GM21825 (cell line): ENCODE measurements at regions not wholly inside any gene's neighbourhood (a gene's known extent, or its start where the extent isn't known, plus 50 kb on each side); places are given as distances from the start of the nearest gene placed in this dataset.

Source experiments
- ATAC-seq: cut with Tn5 transposase; IDR thresholded peaks from one replicate; pipeline ENCODE4 v1.9.1; 2021; ENCODE audit warnings: mild to moderate bottlenecking, moderate library complexity; ENCODE audit not compliant: unreplicated experiment

DNA sequence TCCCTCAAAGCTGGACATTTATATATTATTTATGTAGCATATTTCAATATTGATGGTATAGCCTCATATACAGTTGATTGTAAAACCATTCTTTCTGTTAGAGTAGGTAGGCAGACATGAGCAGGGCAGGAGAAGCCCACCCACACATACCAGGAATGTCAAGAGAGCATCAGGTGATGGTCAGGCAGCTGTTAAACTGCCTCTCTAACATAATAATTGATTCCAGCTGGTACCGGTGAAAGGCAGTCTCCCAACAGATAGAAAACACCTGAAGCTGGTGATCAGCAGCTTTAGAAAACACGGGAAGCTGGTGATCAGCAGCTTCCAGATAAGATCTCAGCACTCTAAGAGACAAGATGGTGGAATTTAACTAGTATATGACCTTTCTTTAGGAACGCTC lies 132.9 kb downstream of the SLITRK6 start:
- no peak for ATAC-seq

DNA sequence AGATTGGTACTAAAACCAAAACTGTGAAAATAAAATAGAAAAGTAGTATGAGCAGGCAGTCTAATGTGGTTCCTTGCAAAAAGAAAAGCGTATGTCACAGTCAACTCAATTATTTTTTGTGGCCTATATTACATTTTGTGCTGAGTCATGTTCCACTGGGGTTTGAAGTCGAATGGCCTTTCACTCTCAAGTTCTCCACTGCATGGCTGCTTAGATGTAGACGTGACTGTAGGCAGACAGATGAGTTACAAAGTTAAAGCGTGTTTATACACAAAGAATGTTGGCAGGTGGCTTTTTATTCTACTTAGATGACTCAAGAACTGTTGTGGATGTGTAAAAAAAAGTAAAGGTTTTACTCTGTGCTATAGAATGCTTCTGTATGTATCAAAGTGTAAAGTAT lies 133.9 kb downstream of the SLITRK6 start:
- ATAC-seq = no peak

DNA sequence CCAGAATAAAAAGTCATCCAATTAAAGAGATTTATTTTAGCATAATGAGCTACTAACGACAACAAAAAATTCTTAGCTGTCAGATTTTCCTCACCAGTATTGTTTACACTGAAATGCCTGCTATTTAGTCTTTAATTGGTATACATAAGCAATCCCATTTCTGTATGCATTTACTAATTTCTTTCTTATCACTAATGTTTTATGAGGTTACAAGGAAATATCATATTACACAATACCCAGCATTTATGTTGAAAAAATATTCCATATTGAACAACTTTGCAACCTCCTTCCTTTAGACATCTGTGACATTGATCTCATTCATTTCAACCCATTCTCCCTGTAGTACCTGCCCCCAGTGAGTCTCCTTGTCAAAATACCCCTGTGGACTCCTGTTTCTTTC lies 135.4 kb downstream of the SLITRK6 start:
- no peak for ATAC-seq

DNA sequence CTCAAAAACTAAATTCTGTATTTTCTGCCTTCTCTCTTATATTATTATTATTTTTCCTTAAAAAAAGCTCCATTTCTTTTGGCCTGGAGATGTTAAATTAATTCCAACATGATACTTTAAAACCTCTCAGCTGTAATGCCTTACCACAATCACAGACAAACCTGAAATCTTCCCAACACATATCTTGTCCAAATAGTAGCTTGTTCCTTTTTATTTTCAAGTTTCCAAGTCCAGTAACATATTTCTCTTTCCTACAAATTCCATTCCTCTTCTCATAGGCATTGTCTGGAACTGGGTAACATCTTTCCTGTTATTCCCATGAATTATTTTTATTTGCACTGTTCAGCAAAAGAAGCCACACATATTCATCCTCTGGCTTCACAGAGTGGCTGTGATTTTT lies 137.0 kb downstream of the SLITRK6 start:
- no peak for ATAC-seq

DNA sequence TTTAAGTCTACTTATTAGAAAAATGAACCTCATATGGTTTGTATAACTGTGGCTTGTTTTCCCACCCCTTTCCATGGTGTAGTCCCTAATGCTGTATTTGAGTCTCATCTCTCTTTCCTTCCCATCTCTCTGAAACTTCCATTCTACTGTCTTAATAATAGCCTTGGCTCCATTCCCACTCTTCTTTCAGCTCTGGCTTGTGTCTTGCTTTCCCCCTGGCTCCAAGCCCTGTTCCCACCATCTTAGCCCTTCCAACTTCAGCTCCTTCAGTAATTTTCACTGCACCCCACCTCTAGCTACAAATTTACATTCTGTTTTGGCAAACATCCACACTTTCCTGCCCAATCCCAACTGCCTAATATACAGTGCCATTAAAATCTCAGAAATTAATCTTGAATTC lies 137.5 kb downstream of the SLITRK6 start:
- no peak for ATAC-seq

DNA sequence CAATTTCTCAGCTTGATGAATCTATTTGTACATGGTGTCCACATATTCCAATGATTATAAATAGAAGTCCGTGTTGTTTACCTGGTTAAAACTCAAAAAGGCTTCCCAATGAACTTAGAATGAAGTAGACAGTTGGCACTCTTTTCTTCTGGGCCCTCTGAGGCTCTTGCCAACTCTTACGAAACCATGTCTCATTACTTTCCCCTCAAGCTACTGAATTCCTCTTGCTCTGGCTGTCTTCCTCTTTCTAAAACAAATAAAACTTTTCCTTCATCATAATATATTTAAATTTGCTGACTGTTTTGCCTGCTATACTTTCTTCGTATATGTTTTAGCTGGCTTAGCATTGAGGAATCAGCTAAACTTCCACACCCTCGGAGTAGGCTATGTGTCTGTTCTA lies 139.7 kb downstream of the SLITRK6 start:
- ATAC-seq = no peak

DNA sequence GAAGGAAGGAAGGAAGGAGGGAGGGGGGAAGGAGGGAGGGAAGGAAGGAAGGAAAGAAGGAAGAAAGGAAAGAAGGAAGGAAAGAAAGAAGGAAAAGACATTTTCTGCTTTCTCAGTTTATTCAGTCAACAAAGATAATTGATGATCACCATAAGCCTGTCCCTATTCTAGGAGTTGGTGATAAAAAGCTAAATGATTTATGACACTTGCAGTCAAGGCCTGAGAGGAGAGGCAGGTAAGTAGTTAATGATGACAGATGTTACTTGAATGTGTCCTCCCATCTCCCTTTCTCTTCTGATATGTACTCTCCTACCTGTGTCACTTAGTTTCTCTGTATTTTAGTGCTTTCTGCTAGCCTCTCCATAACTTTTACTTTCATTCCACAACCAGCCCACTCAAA lies 141.3 kb downstream of the SLITRK6 start:
- ATAC-seq = no peak

DNA sequence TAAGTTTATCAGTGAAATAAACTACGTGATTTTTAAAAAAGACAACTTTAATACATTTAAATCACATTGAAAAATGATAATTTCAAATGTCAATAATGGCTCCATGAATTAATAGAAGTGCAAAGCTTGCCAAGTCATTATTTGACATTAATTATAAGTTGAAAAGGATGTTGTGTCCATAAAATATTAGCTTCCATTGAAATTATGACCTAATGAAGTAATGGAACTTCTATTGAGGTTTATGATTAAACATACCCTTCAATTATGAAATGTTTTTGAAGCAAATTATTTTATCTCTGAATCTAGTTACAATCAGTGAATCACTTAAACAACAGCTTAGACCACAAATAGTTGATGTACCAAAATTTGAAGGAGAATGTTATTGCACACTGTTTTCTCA lies 144.2 kb downstream of the SLITRK6 start:
- ATAC-seq = no peak

DNA sequence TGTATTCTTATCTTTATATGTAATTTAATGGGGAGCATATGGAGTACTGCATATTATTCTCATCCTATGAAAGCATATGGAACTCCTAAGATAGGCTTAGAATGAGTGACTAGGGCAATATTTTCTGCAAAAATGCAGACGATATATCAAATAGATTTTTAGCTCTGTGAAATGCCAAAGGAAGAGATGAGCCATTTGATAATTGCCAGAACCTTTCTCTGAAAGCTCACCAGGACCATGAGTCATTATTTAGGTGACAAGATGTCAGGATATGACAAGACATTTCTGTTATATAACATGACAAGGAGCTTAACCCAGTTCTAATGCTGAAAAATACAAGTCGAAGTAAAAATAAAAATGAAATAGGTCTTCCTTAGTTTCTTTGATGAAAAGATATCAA lies 145.0 kb downstream of the SLITRK6 start:
- no peak for ATAC-seq

DNA sequence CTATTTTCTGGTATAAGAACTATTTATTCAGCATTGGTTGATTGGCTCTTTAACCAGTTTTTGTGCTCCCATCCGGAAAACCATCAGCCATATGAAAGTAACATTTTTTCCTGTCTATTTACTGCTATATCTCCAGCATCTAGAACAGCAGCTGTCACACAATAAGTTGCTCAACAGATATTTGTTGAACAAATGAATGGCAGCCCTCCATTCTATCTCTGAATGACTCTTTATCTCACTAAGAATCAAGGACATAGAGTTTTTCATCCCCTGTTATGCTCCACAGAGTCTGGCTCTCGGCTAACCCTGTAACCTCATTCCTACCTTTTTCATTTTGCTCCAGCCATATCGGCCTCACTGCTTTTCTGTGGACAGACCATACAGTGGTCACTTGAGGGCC lies 145.5 kb downstream of the SLITRK6 start:
- no peak for ATAC-seq

DNA sequence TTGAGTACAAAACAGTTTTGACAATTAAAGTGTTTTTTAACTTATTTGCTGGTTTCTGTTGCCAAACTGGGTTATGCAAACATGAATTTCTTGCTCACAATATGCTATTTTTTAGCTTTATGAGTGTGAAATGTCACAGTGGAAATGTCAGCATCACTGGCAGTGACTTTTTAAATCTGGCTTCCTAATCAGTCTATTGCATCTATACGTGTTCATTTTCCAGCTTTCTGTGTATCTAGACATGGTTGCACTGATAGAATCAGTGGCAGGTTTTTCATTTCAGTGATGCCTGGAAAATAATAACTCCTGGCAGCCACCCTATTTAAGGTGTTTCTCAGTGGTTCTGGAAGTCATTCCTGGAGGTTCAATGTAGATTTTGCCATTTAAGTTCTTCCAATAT lies 146.7 kb downstream of the SLITRK6 start:
- ATAC-seq = no peak

DNA sequence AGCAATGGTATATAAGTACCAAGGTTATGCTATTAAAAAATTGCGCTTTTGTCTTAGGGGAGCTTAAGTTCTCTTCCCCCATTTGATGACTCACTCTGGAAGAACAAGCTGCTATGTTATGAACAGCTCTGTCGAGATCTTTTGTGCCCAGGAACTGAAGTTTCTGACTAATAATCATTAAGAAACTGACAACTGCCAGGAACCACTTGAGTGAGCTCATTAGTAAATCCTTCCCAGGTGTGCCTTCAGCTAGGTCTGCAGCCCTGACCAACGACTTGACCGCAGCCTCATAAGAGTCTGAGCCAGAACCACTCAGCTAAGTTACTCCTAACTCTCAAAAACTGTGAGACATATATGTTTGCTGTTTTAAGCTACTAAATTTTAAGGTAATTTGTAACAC lies 147.8 kb downstream of the SLITRK6 start:
- ATAC-seq = no peak

DNA sequence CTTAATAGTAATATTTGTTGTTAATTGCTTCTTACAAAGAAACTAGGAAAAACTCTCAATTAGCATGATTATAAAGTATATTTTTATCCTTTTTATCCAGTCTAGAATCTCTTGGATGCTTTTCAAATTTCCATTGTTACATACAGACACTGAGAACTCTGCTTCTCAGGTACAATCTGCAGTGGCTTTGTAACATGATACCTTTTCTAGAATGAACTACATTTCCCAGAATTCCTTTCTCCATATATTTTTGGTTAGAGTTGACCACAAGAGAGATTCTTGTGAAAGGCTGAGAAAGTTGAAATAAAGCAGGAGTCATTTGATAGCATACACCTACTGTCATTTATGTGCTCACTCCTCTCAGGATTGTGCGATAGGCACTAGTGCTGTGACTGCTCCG lies 148.6 kb downstream of the SLITRK6 start:
- ATAC-seq = no peak

DNA sequence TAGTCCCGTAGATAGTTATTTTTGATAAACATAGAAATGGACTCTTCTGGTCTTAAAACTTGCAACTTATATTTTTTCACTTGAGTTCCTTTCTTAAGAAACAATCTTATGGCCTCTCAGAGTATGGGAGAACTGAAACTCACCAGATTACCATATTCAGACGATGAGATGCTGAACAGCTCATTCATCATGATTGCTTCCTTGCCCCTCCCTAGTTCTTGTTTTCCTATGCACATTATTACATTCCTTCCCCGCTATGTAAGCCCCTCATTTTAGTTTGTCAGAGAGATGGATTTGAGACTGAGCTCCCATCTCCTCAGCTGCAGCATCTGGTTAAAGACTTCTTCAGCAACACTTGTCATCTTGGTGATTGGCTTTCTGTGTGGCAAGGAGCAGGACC lies 158.5 kb downstream of the SLITRK6 start:
- ATAC-seq = no peak

DNA sequence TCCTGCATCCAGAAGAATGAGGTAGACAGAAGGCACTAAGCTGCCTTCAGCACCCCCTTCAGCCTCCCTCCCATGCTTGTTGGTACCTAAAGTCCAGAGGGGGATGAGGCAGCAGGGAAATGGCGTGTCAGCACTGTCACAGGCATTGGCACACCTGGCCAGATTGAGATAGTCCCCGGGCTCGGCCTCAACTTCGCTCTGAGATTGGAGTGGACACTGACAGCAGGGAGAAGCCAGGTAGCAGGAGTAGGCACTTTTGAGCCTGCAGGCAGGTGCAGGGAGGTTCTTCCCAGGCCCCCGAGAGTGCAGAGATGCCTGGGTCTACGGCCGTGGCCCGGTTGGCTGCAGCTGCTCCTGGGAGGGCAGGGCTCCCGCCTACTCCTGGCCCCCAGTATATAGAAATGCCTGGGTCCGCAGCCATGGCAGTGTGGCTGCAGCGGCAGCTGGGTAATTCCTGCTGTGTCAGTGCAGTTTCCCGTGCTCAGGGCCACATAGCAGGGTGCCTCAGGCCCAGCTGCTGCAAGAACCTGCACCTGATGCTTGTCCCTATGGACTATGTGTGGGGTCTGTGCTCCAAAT lies 160.3 kb downstream of the SLITRK6 start:
- no peak for ATAC-seq

DNA sequence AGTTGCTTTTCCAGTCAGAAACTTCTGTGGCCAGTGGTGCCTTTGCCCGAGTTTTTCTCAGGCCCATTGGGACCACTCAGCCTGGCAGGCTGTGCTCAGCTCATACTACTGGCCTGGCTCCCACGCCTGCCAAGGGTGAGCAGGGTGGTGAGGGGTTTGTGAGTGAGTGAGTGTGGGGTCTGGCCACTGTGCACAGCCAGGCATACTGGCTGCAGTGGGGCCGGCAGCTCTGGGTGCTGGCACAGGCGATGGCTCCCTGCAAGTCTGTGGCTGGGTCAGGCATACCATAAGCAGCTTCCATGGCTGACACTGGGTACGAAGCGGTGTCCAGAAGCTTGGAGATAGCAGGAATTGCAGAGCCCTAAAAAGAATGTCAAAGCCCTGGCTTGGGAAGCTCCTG lies 161.0 kb downstream of the SLITRK6 start:
- no peak for ATAC-seq

DNA sequence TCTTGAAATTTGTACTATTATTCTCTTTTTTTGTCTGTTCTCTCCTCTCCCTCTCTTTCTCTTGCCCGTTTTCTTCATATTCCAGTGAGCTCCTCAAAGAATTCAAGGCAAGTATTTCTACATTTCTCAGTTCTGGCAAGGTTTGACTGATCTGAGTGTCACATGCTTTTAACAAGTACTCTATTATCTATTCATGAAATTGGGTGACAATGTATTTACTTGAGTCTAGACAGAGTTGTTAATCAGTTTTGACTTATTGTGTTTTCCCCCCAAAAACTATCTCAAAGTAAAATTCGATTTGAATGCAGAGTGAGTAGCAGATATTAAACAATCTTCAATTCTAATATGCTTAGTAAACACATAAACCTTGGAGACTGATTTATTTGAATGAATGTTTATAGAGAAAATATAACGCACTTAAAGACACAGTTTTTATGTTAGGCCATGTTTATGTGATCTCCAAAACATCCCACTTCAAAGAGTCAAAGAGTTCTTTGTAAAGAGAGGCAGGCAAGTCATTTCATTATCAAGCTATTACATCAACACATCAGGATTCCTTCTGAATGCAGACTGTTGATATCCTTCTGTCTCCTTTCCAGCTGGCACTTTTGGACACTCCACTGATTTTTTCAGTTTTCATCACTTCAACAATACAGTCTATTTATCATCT lies 166.6 kb downstream of the SLITRK6 start:
- ATAC-seq = no peak

DNA sequence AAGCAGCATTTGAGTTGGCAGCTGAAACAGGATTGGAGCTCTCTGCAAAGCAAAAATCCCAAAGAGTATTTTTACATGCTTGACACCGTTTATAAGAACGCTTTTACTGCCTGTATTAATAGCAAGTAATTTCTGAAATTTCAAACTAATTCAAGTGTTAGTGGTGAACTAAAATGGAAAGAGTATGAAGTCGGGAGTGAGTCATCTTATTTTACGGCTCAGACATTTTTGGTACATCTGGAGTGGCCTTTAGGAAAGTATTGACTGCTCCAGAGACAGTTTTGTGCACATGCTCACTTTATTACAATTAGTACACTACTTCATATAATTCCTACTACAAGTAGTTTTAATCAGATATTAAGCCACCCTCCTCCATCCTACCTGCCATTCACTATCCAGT lies 167.4 kb downstream of the SLITRK6 start:
- no peak for ATAC-seq

DNA sequence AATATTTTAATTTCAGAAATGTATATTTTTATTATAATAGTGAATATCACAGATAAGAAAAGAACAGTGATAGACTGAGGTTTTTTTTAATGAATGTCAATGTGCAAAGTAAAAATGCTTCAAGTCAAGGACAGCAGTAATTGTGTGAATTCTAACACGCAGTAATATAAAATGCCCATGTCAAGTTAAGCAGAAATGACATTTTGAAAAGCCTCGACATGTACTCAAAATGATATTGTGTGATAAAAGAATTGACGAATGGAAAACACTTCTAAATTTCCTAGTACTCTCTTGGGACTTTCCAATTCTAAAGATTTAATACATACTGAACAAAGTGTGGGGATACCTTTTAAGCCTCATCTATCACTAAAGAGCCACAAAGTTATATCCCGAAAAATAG lies 172.6 kb downstream of the SLITRK6 start:
- no peak for ATAC-seq

DNA sequence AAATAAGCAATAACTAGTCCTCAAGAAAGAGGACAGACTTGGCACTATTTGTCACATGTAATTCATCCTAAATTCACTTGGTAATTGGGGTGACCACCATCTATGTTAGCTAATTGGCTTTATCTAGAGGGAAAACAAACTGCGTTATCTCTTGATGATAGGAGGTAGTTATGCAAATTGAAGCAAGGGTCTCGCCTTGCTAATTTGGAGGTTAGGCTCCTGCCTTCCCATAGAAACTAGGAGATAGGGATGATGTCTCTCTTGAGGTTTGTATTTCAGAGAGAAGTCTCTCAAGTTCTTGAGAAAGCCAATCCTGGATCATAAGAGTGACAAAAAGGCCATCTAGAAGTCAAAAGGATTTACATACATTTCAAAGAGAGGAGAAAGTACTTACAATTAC lies 179.9 kb downstream of the SLITRK6 start:
- no peak for ATAC-seq

DNA sequence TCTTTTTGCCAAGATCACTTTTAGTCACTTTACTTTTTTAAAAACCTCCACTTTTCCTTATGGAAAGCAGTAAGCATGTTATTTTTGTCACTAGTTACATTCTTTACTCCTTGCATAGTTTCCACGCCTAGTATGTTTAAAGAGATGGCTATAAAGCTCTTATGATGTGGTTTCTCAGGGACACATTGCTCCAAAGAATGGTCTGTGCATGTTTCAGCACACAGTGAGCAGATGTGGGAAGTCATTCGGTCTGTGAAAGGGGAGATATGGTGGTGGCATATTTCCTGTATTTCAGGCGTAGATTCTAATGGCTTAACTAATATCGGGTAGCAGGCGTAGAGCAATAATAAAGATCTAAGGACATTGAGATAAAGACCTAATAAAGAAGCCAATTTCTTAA lies 180.7 kb downstream of the SLITRK6 start:
- ATAC-seq = no peak

DNA sequence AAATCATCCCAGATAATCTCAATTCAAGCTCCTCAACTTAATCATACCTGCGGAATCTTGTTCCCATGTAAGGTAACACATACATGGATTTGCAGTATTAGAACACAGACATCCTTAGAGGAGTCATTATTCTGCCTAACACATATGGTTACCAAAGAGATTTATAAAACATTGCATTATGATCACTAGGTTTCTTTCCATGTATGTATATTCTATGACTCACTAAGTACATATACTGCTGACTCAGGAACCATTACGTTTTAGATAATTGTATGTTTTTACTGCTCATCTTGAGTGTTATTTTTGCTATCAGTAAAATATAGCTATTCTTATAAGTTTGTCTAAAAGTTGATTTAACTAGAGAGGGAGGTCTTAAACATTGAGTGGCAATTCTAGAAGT lies 182.9 kb downstream of the SLITRK6 start:
- ATAC-seq = no peak

DNA sequence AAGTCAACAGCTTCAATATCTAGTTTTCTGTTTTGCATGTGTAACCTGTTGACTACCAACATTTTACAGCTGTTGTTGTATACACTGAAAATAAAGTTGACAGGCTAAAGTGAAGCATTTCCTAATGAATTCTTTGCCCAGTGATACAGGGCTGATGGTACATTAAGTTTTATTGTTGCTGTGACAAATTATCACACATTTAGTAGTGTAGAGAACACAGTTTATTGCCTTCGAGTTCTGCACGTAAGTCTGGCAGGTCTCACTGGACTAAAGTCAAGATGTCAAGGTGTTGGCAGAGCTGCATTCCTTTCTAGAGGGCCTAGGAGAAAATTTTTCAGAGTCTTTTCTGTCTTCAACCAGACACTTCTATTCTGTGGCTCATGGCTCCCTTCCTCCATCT lies 184.2 kb downstream of the SLITRK6 start:
- no peak for ATAC-seq
